ENCODE measurements at regions not wholly inside any gene's neighbourhood (a gene's known extent, or its start where the extent isn't known, plus 50 kb on each side); places are given as distances from the start of the nearest gene placed in this dataset.

GRCh38 chr3:22933051-22933840 lies 269.9 kb upstream of the UBE2E2 start:
- TF ChIP-seq, protein P1, sequence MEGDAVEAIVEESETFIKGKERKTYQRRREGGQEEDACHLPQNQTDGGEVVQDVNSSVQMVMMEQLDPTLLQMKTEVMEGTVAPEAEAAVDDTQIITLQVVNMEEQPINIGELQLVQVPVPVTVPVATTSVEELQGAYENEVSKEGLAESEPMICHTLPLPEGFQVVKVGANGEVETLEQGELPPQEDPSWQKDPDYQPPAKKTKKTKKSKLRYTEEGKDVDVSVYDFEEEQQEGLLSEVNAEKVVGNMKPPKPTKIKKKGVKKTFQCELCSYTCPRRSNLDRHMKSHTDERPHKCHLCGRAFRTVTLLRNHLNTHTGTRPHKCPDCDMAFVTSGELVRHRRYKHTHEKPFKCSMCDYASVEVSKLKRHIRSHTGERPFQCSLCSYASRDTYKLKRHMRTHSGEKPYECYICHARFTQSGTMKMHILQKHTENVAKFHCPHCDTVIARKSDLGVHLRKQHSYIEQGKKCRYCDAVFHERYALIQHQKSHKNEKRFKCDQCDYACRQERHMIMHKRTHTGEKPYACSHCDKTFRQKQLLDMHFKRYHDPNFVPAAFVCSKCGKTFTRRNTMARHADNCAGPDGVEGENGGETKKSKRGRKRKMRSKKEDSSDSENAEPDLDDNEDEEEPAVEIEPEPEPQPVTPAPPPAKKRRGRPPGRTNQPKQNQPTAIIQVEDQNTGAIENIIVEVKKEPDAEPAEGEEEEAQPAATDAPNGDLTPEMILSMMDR (conservative IDR thresholded peaks at IDR 0.05; ENCODE audit: low read depth, low read length), result no peak
- TF ChIP-seq EZH2 (IDR thresholded peaks at IDR 0.05; ENCODE audit: low read length, unreplicated experiment), result no peak
- TF ChIP-seq EZH2phosphoT487 (IDR thresholded peaks at IDR 0.05; ENCODE audit: borderline replicate concordance, low read length), result no peak
- intact Hi-C loops (cut with micrococcal nuclease), result no loop called here
- Histone ChIP-seq H2AFZ (ENCODE audit: low read length) (no peak overlapping the region), H4K20me1 (ENCODE audit: low read length) (no peaks in the 10 kb centered on the region), H3K9me2 (replicated peaks; ENCODE audit: low read length) (0 out of 2 replicates have a peak, but pooled peaks cover 4% of the 10 kb centered on the region), H3K4me2 (ENCODE audit: low read length) (no peak overlapping the region), H3K9me3 (ENCODE audit: low read length) (no peaks in the 10 kb centered on the region), H3K79me2 (ENCODE audit: low read length) (no peaks in the 10 kb centered on the region), H3K4me1 (ENCODE audit: insufficient read depth, low read length) (no peaks in the 10 kb centered on the region), H3K9ac (ENCODE audit: low read length) (no peak overlapping the region), H3K27ac (ENCODE audit: low read length) (no peak overlapping the region), H3K36me3 (ENCODE audit: low read depth, low read length) (no peaks in the 10 kb centered on the region), H3K27me3 (ENCODE audit: low read length) (0 out of 2 replicates have a peak, but pooled peaks cover 2% of the 10 kb centered on the region), H3F3A (ENCODE audit: low read length, unreplicated experiment) (no peaks in the 10 kb centered on the region), H3K4me3 (ENCODE audit: low read length) (no peak overlapping the region)
- no peak for DNase-seq
- ChIA-PET POLR2A (ENCODE audit: unreplicated experiment) (no interaction called here), CTCF (no interaction called here)
- ATAC-seq, result no peak
- BruUV-seq (replicated peaks), result no TSS peak

DNA sequence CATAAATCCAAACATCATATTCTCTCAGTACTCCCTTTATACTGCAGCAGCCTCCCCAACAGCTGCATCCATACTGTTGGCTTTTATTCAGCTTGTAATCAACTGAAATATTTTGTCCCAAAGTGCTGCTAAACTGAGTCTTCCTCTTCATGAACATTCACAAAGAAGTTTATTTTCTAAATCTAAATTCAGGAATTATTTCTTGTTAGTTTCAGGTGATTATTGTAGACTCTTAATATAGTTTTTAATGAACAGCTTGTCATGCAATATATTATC lies 269.3 kb upstream of the UBE2E2 start:
- CTCF ChIA-PET, result no interaction called here
- no peak for ATAC-seq
- H3K4me3 ChIP-seq (ENCODE audit: low read length), result no peak overlapping the region
- H3K79me2 ChIP-seq (ENCODE audit: low read length), result no peaks in the 10 kb centered on the region
- H3K27me3 ChIP-seq (ENCODE audit: low read length), result 0 out of 2 replicates have a peak, but pooled peaks cover 2% of the 10 kb centered on the region
- TF ChIP-seq EZH2phosphoT487 (IDR thresholded peaks at IDR 0.05; ENCODE audit: borderline replicate concordance, low read length), result no peak
- TF ChIP-seq, protein P1 (conservative IDR thresholded peaks at IDR 0.05; ENCODE audit: low read depth, low read length), result no peak
- TF ChIP-seq EZH2 (IDR thresholded peaks at IDR 0.05; ENCODE audit: low read length, unreplicated experiment), result no peak
- no peak for DNase-seq
- no peaks in the 10 kb centered on the region for H3F3A ChIP-seq (ENCODE audit: low read length, unreplicated experiment)
- POLR2A ChIA-PET (ENCODE audit: unreplicated experiment), result no interaction called here
- no peak overlapping the region for H3K9ac ChIP-seq (ENCODE audit: low read length)
- no TSS peak for BruUV-seq (replicated peaks)
- no peak overlapping the region for H3K27ac ChIP-seq (ENCODE audit: low read length)
- no peaks in the 10 kb centered on the region for H4K20me1 ChIP-seq (ENCODE audit: low read length)
- no peaks in the 10 kb centered on the region for H3K9me3 ChIP-seq (ENCODE audit: low read length)
- H3K4me2 ChIP-seq (ENCODE audit: low read length), result no peak overlapping the region
- H3K4me1 ChIP-seq (ENCODE audit: insufficient read depth, low read length), result no peaks in the 10 kb centered on the region
- H3K36me3 ChIP-seq (ENCODE audit: low read depth, low read length), result no peaks in the 10 kb centered on the region
- intact Hi-C loops (cut with micrococcal nuclease), result no loop called here
- H3K9me2 ChIP-seq (replicated peaks; ENCODE audit: low read length), result 0 out of 2 replicates have a peak, but pooled peaks cover 4% of the 10 kb centered on the region
- no peak overlapping the region for H2AFZ ChIP-seq (ENCODE audit: low read length)

- no peaks in the 10 kb centered on the region for H3K79me2 ChIP-seq (ENCODE audit: low read length)
- H4K20me1 ChIP-seq (ENCODE audit: low read length), result no peaks in the 10 kb centered on the region
- no peaks in the 10 kb centered on the region for H3F3A ChIP-seq (ENCODE audit: low read length, unreplicated experiment)
- no peaks in the 10 kb centered on the region for H3K4me1 ChIP-seq (ENCODE audit: insufficient read depth, low read length)
- TF ChIP-seq EZH2phosphoT487 (IDR thresholded peaks at IDR 0.05; ENCODE audit: borderline replicate concordance, low read length), result no peak
- no peak for TF ChIP-seq EZH2 (IDR thresholded peaks at IDR 0.05; ENCODE audit: low read length, unreplicated experiment)
- TF ChIP-seq, protein P1 (conservative IDR thresholded peaks at IDR 0.05; ENCODE audit: low read depth, low read length), result no peak
- no peak overlapping the region for H3K4me3 ChIP-seq (ENCODE audit: low read length)
- DNase-seq (no peak), ATAC-seq (no peak)
- intact Hi-C loops (cut with micrococcal nuclease), result no loop called here
- H3K27ac ChIP-seq (ENCODE audit: low read length), result no peak overlapping the region
- ChIA-PET POLR2A (ENCODE audit: unreplicated experiment) (interaction anchor here (0.7 kb wide), 1 partner anchor 1179 kb away, joined by 3 read pairs; no protein-coding TSS in a partner anchor), CTCF (no interaction called here)
- BruUV-seq (replicated peaks), result no TSS peak
- H3K9ac ChIP-seq (ENCODE audit: low read length), result no peak overlapping the region
- H3K27me3 ChIP-seq (ENCODE audit: low read length), result 0 out of 2 replicates have a peak, but pooled peaks cover 2% of the 10 kb centered on the region
- H3K4me2 ChIP-seq (ENCODE audit: low read length), result no peak overlapping the region
- 0 out of 2 replicates have a peak, but pooled peaks cover 4% of the 10 kb centered on the region for H3K9me2 ChIP-seq (replicated peaks; ENCODE audit: low read length)
- no peaks in the 10 kb centered on the region for H3K36me3 ChIP-seq (ENCODE audit: low read depth, low read length)
- no peaks in the 10 kb centered on the region for H3K9me3 ChIP-seq (ENCODE audit: low read length)
- H2AFZ ChIP-seq (ENCODE audit: low read length), result no peak overlapping the region
These were observed 268.1 kb upstream of the UBE2E2 start for GRCh38 chr3:22935040-22935439.
